A549 (cell line): ENCODE measurements at regions not wholly inside any gene's neighbourhood (a gene's known extent, or its start where the extent isn't known, plus 50 kb on each side); places are given as distances from the start of the nearest gene placed in this dataset.

Source experiments
- ATAC-seq, 2 experiments: fragments of 200-7000 bp in 1 of 2; fragments of >200 bp in 1 of 2; cut with Nextera tagmentation in 1 of 2; cut with Tn5 transposase in 1 of 2; 3 replicates each; pipeline versions ENCODE4 v1.8.0 to v1.9.1; 2018 to 2020; ENCODE audit warnings: mild to moderate bottlenecking in 1 of 2, moderate library complexity in 1 of 2
- CTCF ChIA-PET: fragments of 300-600 bp; sonication (Branson Sonifier 250); formaldehyde crosslinking; extraction: SDS; loops from one replicate; lab custom pipeline; 2021; ENCODE audit warnings: antibody characterized with exemption, inconsistent platforms; lab: Yijun Ruan, JAX
- POLR2A ChIA-PET: fragments of 350-600 bp; formaldehyde crosslinking; extraction: SDS; loops from one replicate; lab custom pipeline; 2021; ENCODE audit warnings: antibody characterized with exemption, inconsistent platforms; lab: Yijun Ruan, JAX
- DNase-seq, 2 experiments: peaks; one replicate each; pipeline versions ENCODE4 v3.0.0 to v3.0.0-alpha.2; 2011 to 2016; ENCODE audit warnings: low read depth in 1 of 2, low spot score in 1 of 2
- FAIRE-seq: peaks from 2 replicates; lab custom pipeline; 2011; peaks lifted over from hg19 to GRCh38; lab: Jason Lieb, UNC
- H3K27ac ChIP-seq, 2 experiments: fragments of >200 bp; sonication (Bioruptor Twin); formaldehyde crosslinking; 3 replicates each; pipeline ENCODE4 v1.5.1; 2016 to 2017
- H3K4me1 ChIP-seq: fragments of >200 bp; sonication (Bioruptor Twin); formaldehyde crosslinking; 3 replicates; pipeline ENCODE4 v1.6.1; 2016
- H3K4me2 ChIP-seq: fragments of >200 bp; sonication (Bioruptor Twin); formaldehyde crosslinking; 3 replicates; pipeline ENCODE4 v1.6.1; 2016
- H3K4me3 ChIP-seq: fragments of >200 bp; sonication (Bioruptor Twin); formaldehyde crosslinking; 3 replicates; pipeline ENCODE4 v1.5.1; 2016
- H3K9me3 ChIP-seq: fragments of >200 bp; sonication (Bioruptor Twin); formaldehyde crosslinking; 3 replicates; pipeline ENCODE4 v1.6.1; 2016
- BCL3 ChIP-seq: fragments of >200 bp; sonication (Bioruptor Twin); formaldehyde crosslinking; IDR thresholded peaks from 3 replicates; pipeline ENCODE4 v1.6.1; 2016
- CEBPB ChIP-seq, 2 experiments: fragments of >200 bp in 1 of 2; sonication (Bioruptor Twin) in 1 of 2; formaldehyde crosslinking in 1 of 2; IDR thresholded peaks; 2 replicates each; pipeline ENCODE4 v1.6.1; 2012 to 2016
- ELK1 ChIP-seq: fragments of 150-350 bp; IDR thresholded peaks from 2 replicates; pipeline ENCODE4 v1.6.1; 2014; ENCODE audit warnings: low read depth, mild to moderate bottlenecking, low read length
- FOSB ChIP-seq: fragments of 250-450 bp; sonication (Bioruptor Pico); IDR thresholded peaks from 2 replicates; pipeline ENCODE4 v1.5.0; 2020; ENCODE audit warnings: mild to moderate bottlenecking, moderate library complexity
- FOSL2 ChIP-seq, 2 experiments: fragments of 450-650 bp in 1 of 2; fragments of >200 bp in 1 of 2; sonication (Bioruptor Twin) in 1 of 2; formaldehyde crosslinking; IDR thresholded peaks; 2 replicates each; pipeline versions ENCODE4 v1.5.0 to v1.6.1; 2016 to 2020; ENCODE audit warnings: mild to moderate bottlenecking in 1 of 2, moderate library complexity in 1 of 2
- HMGXB4 ChIP-seq: fragments of 250-450 bp; sonication (Bioruptor Pico); IDR thresholded peaks from 2 replicates; pipeline ENCODE4 v1.5.0; 2021; ENCODE audit warnings: mild to moderate bottlenecking, moderate library complexity, borderline replicate concordance
- HOXA7 ChIP-seq: fragments of 250-450 bp; sonication (Bioruptor Pico); IDR thresholded peaks from 2 replicates; pipeline ENCODE4 v1.5.0; 2020; ENCODE audit warnings: mild to moderate bottlenecking, moderate library complexity
- HOXB5 ChIP-seq: fragments of 250-450 bp; sonication (Bioruptor Pico); IDR thresholded peaks from 2 replicates; pipeline ENCODE4 v1.5.0; 2020; ENCODE audit warnings: mild to moderate bottlenecking, moderate library complexity
- KDM1A ChIP-seq: fragments of 200-600 bp; sonication (generic); IDR thresholded peaks from 2 replicates; pipeline ENCODE4 v1.6.1; 2016; ENCODE audit warnings: low read depth, mild to moderate bottlenecking
- KDM5A ChIP-seq: fragments of 200-600 bp; sonication (generic); IDR thresholded peaks from 2 replicates; pipeline ENCODE4 v1.6.1; 2016; ENCODE audit warnings: antibody characterized with exemption, mild to moderate bottlenecking
- NFE2L2 ChIP-seq: fragments of 150-350 bp; conservative IDR thresholded peaks from 2 replicates; pipeline ENCODE4 v1.6.1; 2014; ENCODE audit warnings: low read length
- NPAS2 ChIP-seq: fragments of 250-450 bp; sonication (Bioruptor Pico); IDR thresholded peaks from 2 replicates; pipeline ENCODE4 v1.8.0; 2022; ENCODE audit warnings: mild to moderate bottlenecking, moderate library complexity, borderline replicate concordance
- PBX3 ChIP-seq: IDR thresholded peaks from 2 replicates; pipeline ENCODE4 v1.6.1; 2012
- REST ChIP-seq: fragments of 200-600 bp; sonication (generic); IDR thresholded peaks from 2 replicates; pipeline ENCODE4 v1.6.1; 2016; ENCODE audit warnings: antibody characterized with exemption, mild to moderate bottlenecking, moderate library complexity
- RNF2 ChIP-seq: fragments of 200-600 bp; sonication (generic); IDR thresholded peaks from 2 replicates; pipeline ENCODE4 v1.6.1; 2016; ENCODE audit warnings: low read depth, mild to moderate bottlenecking, antibody characterized with exemption, moderate library complexity, borderline replicate concordance
- SMC3 ChIP-seq: fragments of >200 bp; sonication (Bioruptor Twin); formaldehyde crosslinking; IDR thresholded peaks from 3 replicates; pipeline ENCODE4 v1.6.1; 2018; ENCODE audit warnings: inconsistent platforms
- TFCP2L1 ChIP-seq: fragments of 250-450 bp; sonication (Bioruptor Pico); IDR thresholded peaks from 2 replicates; pipeline ENCODE4 v1.5.0; 2021; ENCODE audit warnings: mild to moderate bottlenecking
- USF2 ChIP-seq: fragments of 450-650 bp; IDR thresholded peaks from 2 replicates; pipeline ENCODE4 v1.6.1; 2014; ENCODE audit warnings: antibody characterized with exemption
- WGBS: methylation state at CpG from one replicate; pipeline ENCODE4 v1.1.6; 2017; ENCODE audit errors: missing lambda C conversion rate; 5-methylcytosine and 5-hydroxymethylcytosine counted together

- WGBS: 39% methylated on average over 4 of the region's 4 CpGs
- DNase-seq (no peak), ATAC-seq (no peak; a peak in 1 of 6 replicates), FAIRE-seq (no peak)
- POLR2A ChIA-PET: no interaction called here
- Histone ChIP-seq H3K4me3 (no peak overlapping the region), H3K27ac (no peak overlapping the region), H3K4me1 (peaks cover 15% of the 10 kb centered on the region), H3K4me2 (peak overlapping the region; percentile 41), H3K9me3 (no peaks in the 10 kb centered on the region)
- CTCF ChIA-PET: interaction anchor here (1.3 kb wide), 1 partner anchor 89 kb away, joined by 4 read pairs; no protein-coding TSS in a partner anchor
- TF ChIP-seq PBX3 (no peak), CEBPB (IDR thresholded peaks at IDR 0.05) (no peak), HOXB5 (no peak), NFE2L2 (no peak), TFCP2L1 (CRISPR knock-in tag) (no peak), BCL3 (no peak), USF2 (no peak), NPAS2 (CRISPR knock-in tag) (no peak), KDM5A (no peak), RNF2 (no peak), ELK1 (no peak), SMC3 (no peak), FOSB (CRISPR knock-in tag) (no peak), FOSL2 (IDR thresholded peaks at IDR 0.05) (no peak), FOSL2 (CRISPR knock-in tag; IDR thresholded peaks at IDR 0.05) (no peak), REST (no peak), KDM1A (no peak), HOXA7 (CRISPR knock-in tag) (no peak), HMGXB4 (no peak)
Observed at GRCh38 chr5:167812871-167813270, 478.6 kb upstream of the WWC1 start.
